RWPE2 (cell line): ENCODE measurements at regions not wholly inside any gene's neighbourhood (a gene's known extent, or its start where the extent isn't known, plus 50 kb on each side); places are given as distances from the start of the nearest gene placed in this dataset.

Experiments
- ATAC-seq: fragments of 200-7000 bp; cut with Tn5 transposase; 3 replicates; pipeline ENCODE4 v1.9.1; 2021; ENCODE audit warnings: low read depth
- DNase-seq: peaks from one replicate; pipeline ENCODE4 v3.0.0-alpha.2; 2020; ENCODE audit warnings: low spot score
- H3K27ac ChIP-seq: fragments of 450-650 bp; 2 replicates; pipeline ENCODE4 v1.5.1; 2017; ENCODE audit warnings: mild to moderate bottlenecking; ENCODE audit not compliant: poor library complexity, severe bottlenecking
- H3K27me3 ChIP-seq: fragments of 250-450 bp; sonication (Bioruptor Pico); 2 replicates; pipeline ENCODE4 v1.5.1; 2021; ENCODE audit warnings: mild to moderate bottlenecking, moderate library complexity; ENCODE audit not compliant: insufficient read depth, poor library complexity, severe bottlenecking
- H3K36me3 ChIP-seq: fragments of 250-450 bp; sonication (Bioruptor Pico); 2 replicates; pipeline ENCODE4 v1.5.1; 2020; ENCODE audit warnings: low read depth, mild to moderate bottlenecking, moderate library complexity
- H3K4me1 ChIP-seq: fragments of 250-450 bp; sonication (Bioruptor Pico); 2 replicates; pipeline ENCODE4 v1.5.1; 2021; ENCODE audit warnings: mild to moderate bottlenecking, moderate library complexity; ENCODE audit not compliant: insufficient read depth, poor library complexity, severe bottlenecking
- H3K4me3 ChIP-seq: fragments of 250-450 bp; sonication (Bioruptor Pico); 2 replicates; pipeline ENCODE4 v1.5.1; 2021; ENCODE audit warnings: mild to moderate bottlenecking, moderate library complexity; ENCODE audit not compliant: severe bottlenecking
- H3K9me3 ChIP-seq: fragments of 250-450 bp; sonication (Bioruptor Pico); 2 replicates; pipeline ENCODE4 v1.5.1; 2021; ENCODE audit warnings: mild to moderate bottlenecking, moderate library complexity; ENCODE audit not compliant: severe bottlenecking
- CTCF ChIP-seq: fragments of 450-650 bp; IDR thresholded peaks from one replicate; pipeline ENCODE4 v1.5.1; 2017; ENCODE audit warnings: mild to moderate bottlenecking, moderate library complexity; ENCODE audit not compliant: poor library complexity, severe bottlenecking

GRCh38 chr5:119864286-119864685, 234.9 kb downstream of the FAM170A start:
- no peak for TF ChIP-seq CTCF
- DNase-seq (no peak), ATAC-seq (no peak)
- H3K4me3 ChIP-seq, result no peak overlapping the region
- H3K27ac ChIP-seq, result no peak overlapping the region
- H3K9me3 ChIP-seq, result no peaks in the 10 kb centered on the region
- no peaks in the 10 kb centered on the region for H3K27me3 ChIP-seq
- H3K4me1 ChIP-seq, result no peaks in the 10 kb centered on the region
- no peaks in the 10 kb centered on the region for H3K36me3 ChIP-seq

GRCh38 chr5:119873611-119874010, 244.3 kb downstream of the FAM170A start:
- no peak for DNase-seq
- Histone ChIP-seq H3K36me3 (no peaks in the 10 kb centered on the region), H3K4me1 (no peaks in the 10 kb centered on the region), H3K9me3 (no peaks in the 10 kb centered on the region), H3K27ac (no peak overlapping the region), H3K4me3 (no peak overlapping the region), H3K27me3 (no peaks in the 10 kb centered on the region)
- no peak for TF ChIP-seq CTCF
- no peak for ATAC-seq

DNA sequence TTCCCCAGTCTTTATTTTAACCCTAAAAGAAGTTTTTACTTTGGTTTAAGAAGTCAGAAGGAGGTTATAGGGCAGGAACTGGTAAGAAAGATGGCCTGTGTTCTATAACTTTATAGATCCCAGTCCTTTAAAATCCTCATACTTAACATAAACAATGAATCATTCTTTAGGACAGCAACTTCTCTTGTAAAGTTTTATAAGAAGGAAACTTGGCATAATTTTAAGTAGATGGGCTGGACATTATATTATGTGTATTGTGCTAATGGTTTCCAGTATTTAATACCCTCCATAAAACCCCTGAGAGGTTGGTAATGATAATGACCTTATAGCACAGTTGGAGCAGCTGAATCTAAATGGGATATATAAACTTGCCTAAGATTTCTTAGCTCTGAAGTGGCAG, 247.2 kb downstream of the FAM170A start:
- no peak overlapping the region for H3K4me3 ChIP-seq
- no peaks in the 10 kb centered on the region for H3K4me1 ChIP-seq
- TF ChIP-seq CTCF, result no peak
- ATAC-seq (no peak), DNase-seq (no peak)
- H3K27ac ChIP-seq, result no peak overlapping the region
- no peaks in the 10 kb centered on the region for H3K36me3 ChIP-seq
- H3K9me3 ChIP-seq, result no peaks in the 10 kb centered on the region
- H3K27me3 ChIP-seq, result no peaks in the 10 kb centered on the region

- Histone ChIP-seq H3K27me3 (no peaks in the 10 kb centered on the region), H3K4me1 (no peaks in the 10 kb centered on the region), H3K27ac (no peak overlapping the region), H3K4me3 (no peak overlapping the region), H3K36me3 (no peaks in the 10 kb centered on the region), H3K9me3 (no peaks in the 10 kb centered on the region)
- DNase-seq (no peak), ATAC-seq (no peak)
- no peak for TF ChIP-seq CTCF
Observed at GRCh38 chr5:119878712-119879111, 249.4 kb downstream of the FAM170A start.

DNA sequence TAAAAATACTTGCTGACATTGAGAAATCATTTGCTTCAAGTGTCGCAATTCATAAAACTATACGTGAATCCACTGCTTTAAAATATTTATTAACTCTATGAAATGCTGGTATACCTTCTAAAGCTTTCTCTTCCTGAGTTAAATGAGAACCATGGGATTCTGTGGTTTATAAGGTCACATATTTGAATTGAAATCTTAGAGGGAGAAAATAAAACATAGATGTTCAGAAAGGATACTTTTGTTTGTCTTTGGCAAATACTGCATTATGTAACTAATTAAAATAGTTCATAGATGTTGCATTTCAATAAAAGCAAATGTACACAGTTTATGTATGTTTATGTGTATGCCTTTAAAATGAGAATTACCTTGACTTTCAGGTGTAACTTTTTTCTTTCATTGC, 250.1 kb downstream of the FAM170A start:
- H3K36me3 ChIP-seq, result no peaks in the 10 kb centered on the region
- TF ChIP-seq CTCF, result no peak
- H3K27ac ChIP-seq, result no peak overlapping the region

More for the DNA sequence above, 250.1 kb downstream of the FAM170A start:
- Histone ChIP-seq H3K27me3 (no peaks in the 10 kb centered on the region), H3K4me3 (no peak overlapping the region), H3K4me1 (no peaks in the 10 kb centered on the region), H3K9me3 (no peaks in the 10 kb centered on the region)
- ATAC-seq (no peak), DNase-seq (no peak)
